Cardiac fibroblast (primary cell): ENCODE measurements at regions not wholly inside any gene's neighbourhood (a gene's known extent, or its start where the extent isn't known, plus 50 kb on each side); places are given as distances from the start of the nearest gene placed in this dataset.

Experiments used
- DNase-seq, 2 donors: peaks; one replicate each; pipeline versions ENCODE4 v3.0.0 to v3.0.0-alpha.2; 2010; ENCODE audit warnings: low read depth in 2 of 2
- H3K4me3 ChIP-seq, 2 donors: replicated peaks in 1 of 2; 1 replicate in 1 of 2; 2 replicates in 1 of 2; pipeline ENCODE4 v1.5.1; 2011; ENCODE audit warnings: low read depth in 2 of 2, low read length in 2 of 2, mild to moderate bottlenecking in 2 of 2, moderate library complexity in 1 of 2
- TF ChIP-seq, protein P1 (sequence below): IDR thresholded peaks from one replicate; pipeline ENCODE4 v1.5.1; 2011; ENCODE audit warnings: low read depth, mild to moderate bottlenecking, low read length, inconsistent platforms

DNA sequence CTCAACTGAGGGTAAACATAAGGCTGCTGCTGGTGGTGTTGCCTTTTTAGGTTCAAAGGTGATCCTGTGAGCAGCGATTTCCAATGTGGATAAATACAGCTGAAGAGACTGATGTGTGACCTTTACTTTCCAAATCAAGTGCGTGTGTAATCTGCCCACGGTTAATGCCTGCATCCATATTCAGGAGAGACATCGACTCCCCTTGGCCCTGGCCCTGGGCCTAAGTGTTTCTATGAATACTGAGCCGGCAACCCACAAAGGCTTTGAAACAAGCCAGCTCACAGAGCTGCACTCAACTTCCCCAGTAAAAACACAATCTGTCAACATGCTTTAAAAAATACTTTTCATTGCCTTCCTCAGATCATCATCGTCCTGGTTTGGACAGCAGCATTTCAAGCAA, 1026.6 kb downstream of the TMEM182 start:
- DNase-seq = no peak
- TF ChIP-seq, protein P1, sequence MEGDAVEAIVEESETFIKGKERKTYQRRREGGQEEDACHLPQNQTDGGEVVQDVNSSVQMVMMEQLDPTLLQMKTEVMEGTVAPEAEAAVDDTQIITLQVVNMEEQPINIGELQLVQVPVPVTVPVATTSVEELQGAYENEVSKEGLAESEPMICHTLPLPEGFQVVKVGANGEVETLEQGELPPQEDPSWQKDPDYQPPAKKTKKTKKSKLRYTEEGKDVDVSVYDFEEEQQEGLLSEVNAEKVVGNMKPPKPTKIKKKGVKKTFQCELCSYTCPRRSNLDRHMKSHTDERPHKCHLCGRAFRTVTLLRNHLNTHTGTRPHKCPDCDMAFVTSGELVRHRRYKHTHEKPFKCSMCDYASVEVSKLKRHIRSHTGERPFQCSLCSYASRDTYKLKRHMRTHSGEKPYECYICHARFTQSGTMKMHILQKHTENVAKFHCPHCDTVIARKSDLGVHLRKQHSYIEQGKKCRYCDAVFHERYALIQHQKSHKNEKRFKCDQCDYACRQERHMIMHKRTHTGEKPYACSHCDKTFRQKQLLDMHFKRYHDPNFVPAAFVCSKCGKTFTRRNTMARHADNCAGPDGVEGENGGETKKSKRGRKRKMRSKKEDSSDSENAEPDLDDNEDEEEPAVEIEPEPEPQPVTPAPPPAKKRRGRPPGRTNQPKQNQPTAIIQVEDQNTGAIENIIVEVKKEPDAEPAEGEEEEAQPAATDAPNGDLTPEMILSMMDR = no peak
- H3K4me3 ChIP-seq = no peak overlapping the region

DNA sequence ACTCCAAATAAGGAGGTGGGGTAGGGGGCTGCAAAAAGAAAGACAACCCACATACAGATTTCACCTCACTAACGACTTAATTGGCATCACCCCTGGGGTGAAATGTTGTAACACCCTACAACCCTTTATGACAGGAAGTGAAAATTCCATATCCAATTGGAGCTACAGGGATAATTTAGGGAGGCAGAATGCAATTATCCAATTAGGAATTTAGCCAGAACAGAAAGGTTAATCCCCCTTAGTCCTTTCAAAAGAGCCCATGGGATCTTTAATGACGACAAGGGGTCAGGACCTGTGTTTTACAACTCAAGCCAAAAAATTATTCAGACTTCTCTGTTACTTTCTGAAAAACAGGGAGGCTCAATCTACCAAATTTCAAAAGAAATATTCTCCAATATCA, 1027.1 kb downstream of the TMEM182 start:
- no peak for DNase-seq
- TF ChIP-seq, protein P1 = no peak
- H3K4me3 ChIP-seq = no peak overlapping the region

DNA sequence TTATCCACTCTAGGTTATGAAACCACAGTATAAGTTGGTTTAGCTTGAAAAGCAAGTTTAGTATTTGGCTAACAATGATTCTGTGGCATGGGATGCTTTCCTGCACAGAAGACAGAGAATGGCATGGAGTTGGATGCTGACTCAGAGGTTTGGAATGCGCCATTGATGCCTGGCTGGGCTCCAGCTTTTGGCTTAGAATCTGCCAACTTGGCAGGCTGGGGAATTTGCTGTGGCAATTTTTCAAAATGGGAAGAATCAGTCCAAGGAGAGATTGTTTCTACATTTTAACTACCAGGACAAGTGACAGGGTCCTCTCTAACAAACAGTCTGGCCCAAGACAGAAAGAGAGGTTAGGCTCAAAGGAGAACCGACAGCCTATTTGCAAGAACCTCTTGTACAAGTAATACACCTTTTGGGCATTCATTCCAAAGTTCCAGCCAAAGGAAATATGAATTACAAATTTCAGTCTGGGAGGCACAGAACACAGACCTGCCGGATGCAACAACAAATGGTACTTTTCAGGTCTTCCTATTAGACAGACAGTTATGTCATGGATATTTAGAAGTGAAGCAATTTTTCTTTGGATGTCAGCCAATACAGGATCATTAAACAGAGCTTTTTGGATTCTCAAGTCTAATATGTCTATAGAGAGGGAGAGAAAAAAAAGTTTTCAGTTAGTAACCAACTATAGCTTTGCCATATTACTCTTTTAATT, 1027.7 kb downstream of the TMEM182 start:
- TF ChIP-seq, protein P1 = no peak
- peak; percentile 0 to 12 for DNase-seq
- H3K4me3 ChIP-seq = no peak overlapping the region

DNA sequence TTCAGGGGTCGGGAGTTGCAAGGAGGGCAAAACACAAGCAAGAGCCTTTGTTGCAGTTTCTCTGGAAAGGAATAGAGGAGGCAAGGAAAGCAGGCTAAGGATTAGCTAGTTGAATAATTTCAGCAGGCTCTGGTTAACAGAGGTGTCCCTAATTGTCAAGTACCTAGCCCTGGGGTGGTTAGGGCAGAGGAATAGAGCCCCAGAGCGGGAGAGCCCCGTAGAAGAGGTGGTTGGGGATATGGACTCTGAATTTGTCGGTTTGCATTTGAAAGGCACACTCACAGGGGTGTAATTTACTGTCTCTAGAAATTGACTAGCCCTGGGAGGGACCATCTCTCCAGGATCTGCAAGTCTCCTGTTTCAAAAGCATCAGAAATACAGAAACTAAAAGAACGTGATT, 1030.2 kb downstream of the TMEM182 start:
- TF ChIP-seq, protein P1 = no peak
- no peak overlapping the region for H3K4me3 ChIP-seq
- DNase-seq = no peak

DNA sequence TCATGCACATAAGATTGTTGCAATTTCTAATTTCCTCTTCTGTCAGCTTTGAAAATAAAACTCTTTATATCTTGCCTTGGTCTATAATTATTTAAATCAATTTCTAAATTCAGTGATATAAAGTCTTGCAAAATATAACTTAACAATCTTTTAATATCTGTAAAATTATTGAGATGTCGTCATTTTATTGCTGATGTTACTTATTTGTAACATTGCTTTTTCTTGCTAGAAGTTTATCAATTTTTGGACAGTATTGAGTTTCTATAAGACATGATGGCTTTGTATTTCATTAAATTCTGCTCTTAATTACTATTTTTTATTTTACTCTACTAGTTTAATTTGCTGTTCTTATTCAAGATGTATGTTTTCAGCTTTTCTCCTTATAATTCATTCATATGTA, 1036.5 kb downstream of the TMEM182 start:
- no peak for DNase-seq
- H3K4me3 ChIP-seq = no peak overlapping the region
- TF ChIP-seq, protein P1 = no peak

DNA sequence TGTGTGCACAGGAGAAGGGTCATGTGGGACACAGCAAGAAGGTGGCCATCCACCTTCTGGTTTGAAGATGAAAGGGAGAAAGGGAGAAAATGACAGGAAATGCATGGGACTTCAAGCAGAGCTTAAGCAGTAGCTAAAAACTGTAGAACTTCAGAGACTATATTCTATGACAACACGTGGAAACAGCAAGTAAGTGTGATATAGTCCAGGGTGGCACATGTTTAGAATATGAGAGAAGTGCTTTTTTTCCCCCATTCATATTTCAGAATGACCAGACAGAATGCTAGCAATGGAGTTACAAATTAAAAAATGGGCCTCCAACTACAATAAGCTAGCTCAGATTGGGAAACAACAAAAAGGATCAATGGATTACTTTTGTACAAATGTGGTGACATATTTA, 1042.2 kb downstream of the TMEM182 start:
- TF ChIP-seq, protein P1 = no peak
- H3K4me3 ChIP-seq = no peak overlapping the region
- no peak for DNase-seq

DNA sequence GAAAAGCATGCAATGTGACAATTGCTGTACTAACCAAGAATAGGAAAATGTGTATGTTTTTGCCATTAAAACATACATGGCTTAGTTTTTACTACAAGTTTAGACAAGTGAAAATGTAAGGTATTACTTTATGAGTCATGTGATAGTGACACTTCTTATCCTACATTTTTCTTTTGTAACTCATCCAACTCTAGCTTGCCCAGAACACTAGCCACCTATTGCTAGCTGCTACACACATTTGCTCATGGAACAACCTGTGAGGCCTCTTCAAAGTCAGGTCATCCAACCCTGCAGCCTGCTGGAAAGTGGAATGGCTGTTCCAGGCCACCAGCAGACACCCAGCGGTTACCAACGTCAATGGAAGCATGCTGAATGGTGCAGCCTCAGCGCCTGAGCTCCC, 1043.9 kb downstream of the TMEM182 start:
- no peak for DNase-seq
- TF ChIP-seq, protein P1 = no peak

More for the DNA sequence above, 1043.9 kb downstream of the TMEM182 start:
- H3K4me3 ChIP-seq = no peak overlapping the region
